GM13977 (cell line): ENCODE measurements at regions not wholly inside any gene's neighbourhood (a gene's known extent, or its start where the extent isn't known, plus 50 kb on each side); places are given as distances from the start of the nearest gene placed in this dataset.

Experiments
- DNase-seq: peaks from one replicate; pipeline ENCODE4 v3.0.0; 2012; ENCODE audit warnings: low spot score
- in situ Hi-C: fragments of 300-500 bp; cut with MboI; formaldehyde crosslinking; loops from one replicate; pipeline ENCODE4 v1.12.0; 2022; ENCODE audit warnings: low sequenced_read_pairs, low pct_unique_long_range_greater_than_20kb, mixed read lengths, inconsistent platforms; ENCODE audit not compliant: unreplicated experiment
- TF ChIP-seq, protein P1 (sequence below): IDR thresholded peaks from 2 replicates; pipeline ENCODE4 v1.5.1; 2012; ENCODE audit warnings: mild to moderate bottlenecking, control low read depth; ENCODE audit not compliant: insufficient read depth; ENCODE audit errors: extremely low read depth, missing control alignments

DNA sequence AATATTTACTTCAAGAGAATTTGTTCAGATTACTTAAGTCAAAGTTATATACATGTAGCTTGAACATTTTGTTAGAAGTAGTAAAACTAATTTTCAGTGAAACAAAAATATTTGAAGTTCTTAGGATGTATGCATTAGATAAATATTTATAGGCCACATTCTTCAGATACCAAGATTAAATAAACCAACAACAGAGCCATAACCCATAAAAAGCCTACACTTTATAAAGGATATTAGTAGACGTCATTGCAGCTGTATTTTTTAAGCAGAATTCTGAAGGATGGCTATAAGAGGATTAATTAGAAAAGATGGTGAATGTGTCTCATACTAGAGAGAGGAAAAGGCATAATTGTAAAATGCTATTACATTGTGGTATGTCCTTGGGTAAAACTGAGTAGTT lies 449.7 kb upstream of the ALCAM start:
- TF ChIP-seq, protein P1, sequence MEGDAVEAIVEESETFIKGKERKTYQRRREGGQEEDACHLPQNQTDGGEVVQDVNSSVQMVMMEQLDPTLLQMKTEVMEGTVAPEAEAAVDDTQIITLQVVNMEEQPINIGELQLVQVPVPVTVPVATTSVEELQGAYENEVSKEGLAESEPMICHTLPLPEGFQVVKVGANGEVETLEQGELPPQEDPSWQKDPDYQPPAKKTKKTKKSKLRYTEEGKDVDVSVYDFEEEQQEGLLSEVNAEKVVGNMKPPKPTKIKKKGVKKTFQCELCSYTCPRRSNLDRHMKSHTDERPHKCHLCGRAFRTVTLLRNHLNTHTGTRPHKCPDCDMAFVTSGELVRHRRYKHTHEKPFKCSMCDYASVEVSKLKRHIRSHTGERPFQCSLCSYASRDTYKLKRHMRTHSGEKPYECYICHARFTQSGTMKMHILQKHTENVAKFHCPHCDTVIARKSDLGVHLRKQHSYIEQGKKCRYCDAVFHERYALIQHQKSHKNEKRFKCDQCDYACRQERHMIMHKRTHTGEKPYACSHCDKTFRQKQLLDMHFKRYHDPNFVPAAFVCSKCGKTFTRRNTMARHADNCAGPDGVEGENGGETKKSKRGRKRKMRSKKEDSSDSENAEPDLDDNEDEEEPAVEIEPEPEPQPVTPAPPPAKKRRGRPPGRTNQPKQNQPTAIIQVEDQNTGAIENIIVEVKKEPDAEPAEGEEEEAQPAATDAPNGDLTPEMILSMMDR: no peak
- DNase-seq: no peak
- in situ Hi-C loops: no loop called here

DNA sequence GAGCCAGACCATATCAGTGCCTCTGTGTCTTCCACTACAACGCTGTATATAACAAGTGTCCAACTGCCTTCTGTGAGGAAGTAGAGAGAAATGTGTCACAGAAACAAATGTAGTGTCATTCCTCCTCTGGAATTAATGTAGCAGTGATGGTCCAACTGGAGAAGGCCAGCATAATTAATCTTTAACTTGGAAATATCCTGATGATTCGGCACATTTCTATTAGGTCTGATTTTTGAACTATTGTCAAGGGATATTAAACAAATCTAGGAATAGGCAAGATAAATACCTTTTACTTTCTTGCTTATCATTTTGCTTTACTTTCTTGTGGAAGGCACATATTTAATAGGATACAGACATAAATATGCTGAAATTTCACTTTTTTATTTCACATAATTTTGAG lies 446.2 kb upstream of the ALCAM start:
- in situ Hi-C loops: no loop called here
- DNase-seq: no peak
- TF ChIP-seq, protein P1: no peak

DNA sequence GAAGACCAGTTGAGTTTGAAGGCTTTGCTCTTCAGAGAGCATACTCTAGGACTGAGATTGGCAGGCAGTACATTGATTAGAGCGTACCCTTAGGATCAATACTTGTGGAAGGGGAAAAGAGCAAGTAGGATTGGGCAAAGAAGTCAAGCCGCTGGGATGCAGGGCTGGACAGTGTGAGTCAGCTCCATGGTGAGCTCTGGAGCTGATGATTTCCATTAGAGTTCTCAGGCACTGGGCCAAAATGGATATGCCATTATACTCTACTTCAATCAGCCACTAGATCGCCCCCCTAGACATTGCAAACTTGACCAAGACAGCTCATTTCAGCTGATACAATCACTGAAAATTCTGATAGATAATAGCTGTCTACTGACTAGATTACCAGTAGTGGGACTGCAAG lies 432.7 kb upstream of the ALCAM start:
- no peak for DNase-seq
- in situ Hi-C loops: no loop called here
- TF ChIP-seq, protein P1: no peak

DNA sequence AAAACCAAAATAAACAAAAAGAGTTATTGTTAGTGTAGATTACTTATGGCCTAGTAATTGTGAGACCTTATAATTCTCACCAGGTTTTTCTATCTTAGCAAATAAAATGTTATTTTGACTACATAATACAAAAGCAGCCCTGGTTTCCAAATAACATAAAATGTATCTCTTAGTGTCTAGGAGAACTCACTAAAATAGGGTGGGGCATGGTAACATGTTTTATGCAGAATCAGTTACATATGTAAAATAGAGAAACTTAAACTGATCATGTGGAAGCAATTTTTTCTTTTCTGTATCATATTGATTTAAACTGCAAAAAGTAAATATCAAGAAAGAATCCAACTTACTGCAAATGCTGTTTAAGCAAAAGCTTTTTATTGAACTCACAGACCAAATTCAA lies 431.1 kb upstream of the ALCAM start:
- DNase-seq: no peak
- in situ Hi-C loops: no loop called here
- TF ChIP-seq, protein P1: no peak

DNA sequence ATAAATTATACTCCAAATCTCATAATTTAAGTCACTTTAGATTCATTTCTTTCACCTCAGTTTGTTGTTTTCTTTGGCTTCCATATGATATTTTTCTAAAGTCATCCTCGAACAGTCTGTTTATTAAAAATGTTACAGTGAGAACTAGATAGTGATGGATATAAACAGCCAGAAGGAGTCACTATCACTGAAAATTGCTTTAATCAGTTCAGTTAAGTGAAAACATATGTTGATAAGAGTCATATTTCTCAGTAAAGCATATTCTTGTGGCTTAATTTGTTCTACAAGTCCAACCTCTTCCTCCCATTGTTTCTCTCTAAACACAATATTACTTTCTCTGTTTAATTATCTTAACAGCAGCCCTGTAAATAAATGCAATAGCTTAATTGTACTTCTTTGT lies 427.5 kb upstream of the ALCAM start:
- DNase-seq: no peak
- in situ Hi-C loops: no loop called here
- TF ChIP-seq, protein P1: no peak

DNA sequence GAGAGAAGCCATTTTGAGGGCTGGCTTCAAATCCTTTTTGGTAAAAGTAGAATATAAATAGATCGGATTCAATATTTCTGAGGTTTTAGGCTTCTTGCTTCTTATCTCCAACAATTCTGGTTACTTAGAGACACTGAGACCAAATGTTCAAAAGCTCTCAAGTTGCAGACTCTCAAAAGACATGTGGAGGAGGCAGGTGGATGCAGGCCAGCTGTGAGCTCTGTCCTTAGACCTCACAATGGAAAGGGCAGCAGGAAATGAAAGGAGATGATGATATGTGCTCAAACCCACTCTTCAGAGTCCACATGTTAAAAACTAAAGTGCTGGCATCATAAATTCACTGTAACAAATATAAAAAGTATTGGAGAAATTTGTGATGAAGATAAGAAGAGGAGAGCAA lies 424.9 kb upstream of the ALCAM start:
- in situ Hi-C loops: no loop called here
- no peak for DNase-seq
- TF ChIP-seq, protein P1: no peak

DNA sequence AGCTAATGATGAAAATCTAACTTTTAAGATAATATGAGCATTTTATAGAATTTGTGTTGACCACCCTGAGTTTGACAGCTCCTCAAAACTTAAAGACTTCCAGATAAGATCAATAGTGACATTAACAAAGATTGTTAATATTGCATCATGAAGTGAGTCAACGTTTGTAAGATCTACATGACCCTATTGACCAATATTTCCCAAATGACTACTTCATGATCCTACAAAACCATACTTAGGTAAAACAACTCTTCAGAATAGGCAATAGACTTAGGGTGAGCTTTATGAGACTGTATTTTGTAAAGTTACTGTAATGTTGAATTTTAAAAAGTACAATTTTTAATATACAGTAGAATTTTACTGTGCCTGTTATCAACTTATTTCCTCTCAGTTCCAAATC lies 422.7 kb upstream of the ALCAM start:
- TF ChIP-seq, protein P1: no peak
- in situ Hi-C loops: no loop called here
- no peak for DNase-seq
